H9 (cell line): ENCODE measurements at regions not wholly inside any gene's neighbourhood (a gene's known extent, or its start where the extent isn't known, plus 50 kb on each side); places are given as distances from the start of the nearest gene placed in this dataset.

Experiments
- DNase-seq: peaks from one replicate; pipeline ENCODE4 v3.0.0-alpha.2; 2017
- H2AFZ ChIP-seq: one replicate; pipeline ENCODE4 v1.6.1; 2013; ENCODE audit warnings: mild to moderate bottlenecking, low read length, control low read depth, moderate library complexity
- H2AK5ac ChIP-seq: 2 replicates; pipeline ENCODE4 v1.6.1; 2013; ENCODE audit warnings: low read length, control low read depth, mixed read lengths; ENCODE audit not compliant: insufficient read length
- H2BK120ac ChIP-seq: one replicate; pipeline ENCODE4 v1.6.1; 2013; ENCODE audit warnings: low read depth, mild to moderate bottlenecking, low read length, control low read depth, inconsistent platforms; ENCODE audit not compliant: poor library complexity, severe bottlenecking
- H2BK12ac ChIP-seq: 2 replicates; pipeline ENCODE4 v1.6.1; 2013; ENCODE audit warnings: low read length, control low read depth, mixed read lengths, low read depth; ENCODE audit not compliant: insufficient read length
- H2BK15ac ChIP-seq: 2 replicates; pipeline ENCODE4 v1.6.1; 2013; ENCODE audit warnings: low read depth, low read length, control low read depth
- H2BK20ac ChIP-seq: one replicate; pipeline ENCODE4 v1.6.1; 2013; ENCODE audit warnings: low read depth, mild to moderate bottlenecking, low read length, control low read depth, inconsistent platforms; ENCODE audit not compliant: poor library complexity, severe bottlenecking
- H2BK5ac ChIP-seq: 2 replicates; pipeline ENCODE4 v1.6.1; 2013; ENCODE audit warnings: low read length, control low read depth, mixed read lengths; ENCODE audit not compliant: insufficient read length
- H3K14ac ChIP-seq: 2 replicates; pipeline ENCODE4 v1.6.1; 2013; ENCODE audit warnings: low read length, control low read depth; ENCODE audit not compliant: insufficient read depth
- H3K18ac ChIP-seq: 2 replicates; pipeline ENCODE4 v1.6.1; 2013; ENCODE audit warnings: low read depth, mild to moderate bottlenecking, mixed read lengths, low read length, control low read depth; ENCODE audit not compliant: insufficient read length
- H3K23ac ChIP-seq: 2 replicates; pipeline ENCODE4 v1.6.1; 2013; ENCODE audit warnings: low read length, control low read depth, mixed read lengths, low read depth; ENCODE audit not compliant: insufficient read length
- H3K23me2 ChIP-seq: 2 replicates; pipeline ENCODE4 v1.6.1; 2013; ENCODE audit warnings: low read depth, mild to moderate bottlenecking, mixed read lengths, low read length, control low read depth; ENCODE audit not compliant: insufficient read length, poor library complexity, severe bottlenecking
- H3K27ac ChIP-seq: 2 replicates; pipeline ENCODE4 v1.5.1; 2013; ENCODE audit warnings: low read length, control low read depth, mixed read lengths, low read depth; ENCODE audit not compliant: insufficient read length
- H3K27me3 ChIP-seq: 2 replicates; pipeline ENCODE4 v1.6.1; 2013; ENCODE audit warnings: low read length, control low read depth, inconsistent platforms; ENCODE audit not compliant: insufficient read depth
- H3K4ac ChIP-seq: 2 replicates; pipeline ENCODE4 v1.6.1; 2013; ENCODE audit warnings: low read depth, mild to moderate bottlenecking, control low read depth, inconsistent platforms, low read length, moderate library complexity
- H3K4me1 ChIP-seq: 2 replicates; pipeline ENCODE4 v1.6.1; 2013; ENCODE audit warnings: low read length, control low read depth, inconsistent platforms; ENCODE audit not compliant: insufficient read depth
- H3K4me2 ChIP-seq: 2 replicates; pipeline ENCODE4 v1.6.1; 2013; ENCODE audit warnings: low read length, control low read depth, mixed read lengths; ENCODE audit not compliant: insufficient read length, insufficient read depth
- H3K56ac ChIP-seq: 2 replicates; pipeline ENCODE4 v1.6.1; 2013; ENCODE audit warnings: low read depth, mild to moderate bottlenecking, mixed read lengths, low read length, control low read depth; ENCODE audit not compliant: insufficient read length
- H3K79me1 ChIP-seq: 2 replicates; pipeline ENCODE4 v1.6.1; 2013; ENCODE audit warnings: low read depth, mild to moderate bottlenecking, moderate library complexity, low read length, control low read depth, inconsistent platforms; ENCODE audit not compliant: insufficient read depth, poor library complexity, severe bottlenecking
- H3K79me2 ChIP-seq: 2 replicates; pipeline ENCODE4 v1.6.1; 2013; ENCODE audit warnings: low read length, control low read depth, inconsistent platforms; ENCODE audit not compliant: insufficient read depth
- H3K9ac ChIP-seq: 2 replicates; pipeline ENCODE4 v1.6.1; 2013; ENCODE audit warnings: low read length, control low read depth, mixed read lengths; ENCODE audit not compliant: insufficient read length; ENCODE audit errors: extremely low read depth
- H3K9me3 ChIP-seq: one replicate; pipeline ENCODE4 v1.6.1; 2013; ENCODE audit warnings: low read depth, low read length, inconsistent platforms; ENCODE audit not compliant: control insufficient read depth
- H3T11ph ChIP-seq: one replicate; pipeline ENCODE4 v1.6.1; 2013; ENCODE audit warnings: mild to moderate bottlenecking, low read length, control low read depth, inconsistent platforms
- H4K20me1 ChIP-seq: one replicate; pipeline ENCODE4 v1.6.1; 2013; ENCODE audit not compliant: control insufficient read depth, insufficient read length, insufficient read depth
- H4K5ac ChIP-seq: 2 replicates; pipeline ENCODE4 v1.6.1; 2013; ENCODE audit warnings: low read depth, mild to moderate bottlenecking, mixed read lengths, low read length, control low read depth; ENCODE audit not compliant: insufficient read length
- H4K8ac ChIP-seq: replicated peaks from 2 replicates; pipeline ENCODE4 v1.6.1; 2013; ENCODE audit warnings: low read length, control low read depth, mixed read lengths, low read depth; ENCODE audit not compliant: insufficient read length
- H4K91ac ChIP-seq: 2 replicates; pipeline ENCODE4 v1.6.1; 2013; ENCODE audit warnings: low read depth, mild to moderate bottlenecking, moderate library complexity, mixed read lengths, low read length, control low read depth; ENCODE audit not compliant: insufficient read length
- H3K27ac Mint-ChIP-seq, 3 experiments: 2 replicates in 2 of 3; 3 replicates in 1 of 3; pipeline ENCODE4 v1.8.0; 2020 to 2021; ENCODE audit warnings: mixed read lengths in 3 of 3, mild to moderate bottlenecking in 1 of 3, moderate library complexity in 1 of 3
- H3K27me3 Mint-ChIP-seq: 2 replicates; pipeline ENCODE4 v1.8.0; 2021; ENCODE audit warnings: low read depth, mild to moderate bottlenecking, moderate library complexity, mixed read lengths
- H3K36me3 Mint-ChIP-seq, 3 experiments: 2 replicates in 2 of 3; 3 replicates in 1 of 3; pipeline ENCODE4 v1.8.0; 2020 to 2021; ENCODE audit warnings: low read depth in 3 of 3, mixed read lengths in 3 of 3; ENCODE audit not compliant: insufficient read depth in 1 of 3
- H3K4me1 Mint-ChIP-seq, 2 experiments: 2 replicates each; pipeline ENCODE4 v1.8.0; 2020; ENCODE audit warnings: mixed read lengths in 2 of 2
- H3K4me3 Mint-ChIP-seq, 2 experiments: 2 replicates in 1 of 2; 3 replicates in 1 of 2; pipeline ENCODE4 v1.8.0; 2020 to 2021; ENCODE audit warnings: mild to moderate bottlenecking in 2 of 2, mixed read lengths in 2 of 2, moderate library complexity in 1 of 2
- H3K9me3 Mint-ChIP-seq, 2 experiments: 2 replicates in 1 of 2; 3 replicates in 1 of 2; pipeline ENCODE4 v1.8.0; 2020; ENCODE audit warnings: mild to moderate bottlenecking in 2 of 2, mixed read lengths in 2 of 2, moderate library complexity in 1 of 2
- WGBS: extraction: QIAGEN DNeasy Blood & Tissue Kit; methylation state at CpG from one replicate; pipeline ENCODE4 v1.1.7; 2013; ENCODE audit warnings: missing lambda C conversion rate, low lambda C conversion rate, mixed read lengths; ENCODE audit not compliant: insufficient read length; ENCODE audit errors: extremely low coverage; 5-methylcytosine and 5-hydroxymethylcytosine counted together
- TF ChIP-seq, protein P1 (sequence below): fragments of 200-600 bp; sonication (generic); conservative IDR thresholded peaks from 3 replicates; pipeline ENCODE4 v1.8.0; 2021; ENCODE audit warnings: antibody characterized with exemption, mild to moderate bottlenecking

GRCh38 chr10:31754803-31755624 is 173.6 kb downstream of the ARHGAP12 start:
- Histone ChIP-seq H2BK5ac (no peak overlapping the region), H3K18ac (peak overlapping the region; percentile 92), H2BK20ac (peak overlapping the region; percentile 66), H3K9ac (no peak overlapping the region), H3K14ac (peak overlapping the region; percentile 86), H3K79me2 (no peaks in the 10 kb centered on the region), H4K5ac (peak overlapping the region; percentile 80), H3K79me1 (no peaks in the 10 kb centered on the region), H2BK120ac (no peak overlapping the region), H3K4ac (no peak overlapping the region), H3K4me1 (peaks cover 23% of the 10 kb centered on the region; the same call in 1 of the 2 replicates), H3K4me2 (peak overlapping the region; percentile 40), H3K27me3 (no peaks in the 10 kb centered on the region), H4K20me1 (no peaks in the 10 kb centered on the region), H3K23me2 (no peaks in the 10 kb centered on the region), H3K23ac (no peak overlapping the region), H4K91ac (peak overlapping the region; percentile 65), H4K8ac (no peak overlapping the region), H2BK12ac (peak overlapping the region; percentile 99), H2AFZ (no peak overlapping the region), H3T11ph (no peak overlapping the region), H3K9me3 (no peaks in the 10 kb centered on the region), H2BK15ac (no peak overlapping the region), H3K27ac (peak overlapping the region; percentile 76), H2AK5ac (no peak overlapping the region), H3K56ac (no peak overlapping the region)
- no CpG with 5 or more reads among the region's 14 CpGs for WGBS
- peak overlapping the region; percentile 50 to 96 (median 85) for H3K27ac Mint-ChIP-seq
- peaks cover 0 to 3% (median 0%) of the 10 kb centered on the region in 3 experiments; a peak in 2 of 7 replicates for H3K36me3 Mint-ChIP-seq
- peak; percentile 91 for DNase-seq
- TF ChIP-seq, protein P1, sequence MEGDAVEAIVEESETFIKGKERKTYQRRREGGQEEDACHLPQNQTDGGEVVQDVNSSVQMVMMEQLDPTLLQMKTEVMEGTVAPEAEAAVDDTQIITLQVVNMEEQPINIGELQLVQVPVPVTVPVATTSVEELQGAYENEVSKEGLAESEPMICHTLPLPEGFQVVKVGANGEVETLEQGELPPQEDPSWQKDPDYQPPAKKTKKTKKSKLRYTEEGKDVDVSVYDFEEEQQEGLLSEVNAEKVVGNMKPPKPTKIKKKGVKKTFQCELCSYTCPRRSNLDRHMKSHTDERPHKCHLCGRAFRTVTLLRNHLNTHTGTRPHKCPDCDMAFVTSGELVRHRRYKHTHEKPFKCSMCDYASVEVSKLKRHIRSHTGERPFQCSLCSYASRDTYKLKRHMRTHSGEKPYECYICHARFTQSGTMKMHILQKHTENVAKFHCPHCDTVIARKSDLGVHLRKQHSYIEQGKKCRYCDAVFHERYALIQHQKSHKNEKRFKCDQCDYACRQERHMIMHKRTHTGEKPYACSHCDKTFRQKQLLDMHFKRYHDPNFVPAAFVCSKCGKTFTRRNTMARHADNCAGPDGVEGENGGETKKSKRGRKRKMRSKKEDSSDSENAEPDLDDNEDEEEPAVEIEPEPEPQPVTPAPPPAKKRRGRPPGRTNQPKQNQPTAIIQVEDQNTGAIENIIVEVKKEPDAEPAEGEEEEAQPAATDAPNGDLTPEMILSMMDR, result no peak
- H3K9me3 Mint-ChIP-seq, result no peaks in the 10 kb centered on the region
- peaks cover 49 to 54% of the 10 kb centered on the region in 2 experiments for H3K4me1 Mint-ChIP-seq
- H3K4me3 Mint-ChIP-seq, result peak overlapping the region in 1 of 2 experiments; percentile 36; a peak in 1 of 5 replicates
- H3K27me3 Mint-ChIP-seq, result no peaks in the 10 kb centered on the region
